ENCODE measurements at regions not wholly inside any gene's neighbourhood (a gene's known extent, or its start where the extent isn't known, plus 50 kb on each side); places are given as distances from the start of the nearest gene placed in this dataset.

GRCh38 chr19:5215431-5215830 lies 125.2 kb downstream of the PTPRS start:
- no peaks in the 10 kb centered on the region for H3K27me3 ChIP-seq (ENCODE audit: control insufficient read depth, insufficient read depth, low read length)
- DNase-seq = no peak
- intact Hi-C loops (cut with DNase I) = no loop called here
- H3K36me3 ChIP-seq (ENCODE audit: control insufficient read depth in 2 of 3, insufficient read depth in 3 of 3, low read length in 3 of 3) = peaks cover 26 to 64% (median 50%) of the 10 kb centered on the region in 3 donors
- H3K4me1 ChIP-seq (ENCODE audit: control insufficient read depth in 2 of 3, insufficient read depth in 2 of 3, low read depth in 1 of 3, low read length in 3 of 3) = no peaks in the 10 kb centered on the region
- FAIRE-seq = no peak
- TF ChIP-seq CTCF (IDR thresholded peaks at IDR 0.05; ENCODE audit: borderline replicate concordance, extremely low read depth, insufficient read depth) = no peak
- H3K4me3 ChIP-seq (ENCODE audit: low read length in 3 of 3) = no peak overlapping the region
- H3K27ac ChIP-seq (ENCODE audit: low read depth in 2 of 2, low read length in 2 of 2) = no peak overlapping the region
- H3K9me3 ChIP-seq (ENCODE audit: control insufficient read depth in 2 of 3, insufficient read depth in 1 of 3, low read length in 3 of 3) = no peaks in the 10 kb centered on the region
- H3K9ac ChIP-seq (ENCODE audit: low read length in 3 of 3) = no peak overlapping the region

GRCh38 chr19:5214902-5215301 lies 125.7 kb downstream of the PTPRS start:
- H3K9ac ChIP-seq (ENCODE audit: low read length in 3 of 3) = no peak overlapping the region
- TF ChIP-seq CTCF (IDR thresholded peaks at IDR 0.05; ENCODE audit: borderline replicate concordance, extremely low read depth, insufficient read depth) = no peak
- H3K36me3 ChIP-seq (ENCODE audit: control insufficient read depth in 2 of 3, insufficient read depth in 3 of 3, low read length in 3 of 3) = peaks cover 29 to 68% (median 52%) of the 10 kb centered on the region in 3 donors
- no peak for FAIRE-seq
- H3K4me1 ChIP-seq (ENCODE audit: control insufficient read depth in 2 of 3, insufficient read depth in 2 of 3, low read depth in 1 of 3, low read length in 3 of 3) = no peaks in the 10 kb centered on the region
- DNase-seq = no peak
- intact Hi-C loops (cut with DNase I) = no loop called here
- no peak overlapping the region for H3K4me3 ChIP-seq (ENCODE audit: low read length in 3 of 3)
- no peak overlapping the region for H3K27ac ChIP-seq (ENCODE audit: low read depth in 2 of 2, low read length in 2 of 2)
- H3K9me3 ChIP-seq (ENCODE audit: control insufficient read depth in 2 of 3, insufficient read depth in 1 of 3, low read length in 3 of 3) = no peaks in the 10 kb centered on the region
- H3K27me3 ChIP-seq (ENCODE audit: control insufficient read depth, insufficient read depth, low read length) = no peaks in the 10 kb centered on the region

GRCh38 chr19:5214371-5214770 lies 126.2 kb downstream of the PTPRS start:
- DNase-seq (no peak), FAIRE-seq (no peak)
- H3K36me3 ChIP-seq (ENCODE audit: control insufficient read depth in 2 of 3, insufficient read depth in 3 of 3, low read length in 3 of 3) = peaks cover 31 to 68% (median 57%) of the 10 kb centered on the region in 3 donors
- H3K9me3 ChIP-seq (ENCODE audit: control insufficient read depth in 2 of 3, insufficient read depth in 1 of 3, low read length in 3 of 3) = no peaks in the 10 kb centered on the region
- H3K27me3 ChIP-seq (ENCODE audit: control insufficient read depth, insufficient read depth, low read length) = no peaks in the 10 kb centered on the region
- no peak overlapping the region for H3K27ac ChIP-seq (ENCODE audit: low read depth in 2 of 2, low read length in 2 of 2)
- no peak for TF ChIP-seq CTCF (IDR thresholded peaks at IDR 0.05; ENCODE audit: borderline replicate concordance, extremely low read depth, insufficient read depth)
- intact Hi-C loops (cut with DNase I) = no loop called here
- no peak overlapping the region for H3K4me3 ChIP-seq (ENCODE audit: low read length in 3 of 3)
- no peak overlapping the region for H3K9ac ChIP-seq (ENCODE audit: low read length in 3 of 3)
- H3K4me1 ChIP-seq (ENCODE audit: control insufficient read depth in 2 of 3, insufficient read depth in 2 of 3, low read depth in 1 of 3, low read length in 3 of 3) = no peaks in the 10 kb centered on the region

- DNase-seq = no peak
- H3K27me3 ChIP-seq (ENCODE audit: control insufficient read depth, insufficient read depth, low read length) = no peaks in the 10 kb centered on the region
- H3K4me1 ChIP-seq (ENCODE audit: control insufficient read depth in 2 of 3, insufficient read depth in 2 of 3, low read depth in 1 of 3, low read length in 3 of 3) = no peaks in the 10 kb centered on the region
- no peak for FAIRE-seq
- intact Hi-C loops (cut with DNase I) = no loop called here
- no peak overlapping the region for H3K4me3 ChIP-seq (ENCODE audit: low read length in 3 of 3)
- H3K9ac ChIP-seq (ENCODE audit: low read length in 3 of 3) = no peak overlapping the region
- no peak overlapping the region for H3K27ac ChIP-seq (ENCODE audit: low read depth in 2 of 2, low read length in 2 of 2)
- no peaks in the 10 kb centered on the region for H3K9me3 ChIP-seq (ENCODE audit: control insufficient read depth in 2 of 3, insufficient read depth in 1 of 3, low read length in 3 of 3)
- no peak for TF ChIP-seq CTCF (IDR thresholded peaks at IDR 0.05; ENCODE audit: borderline replicate concordance, extremely low read depth, insufficient read depth)
- peaks cover 30 to 68% (median 59%) of the 10 kb centered on the region in 3 donors for H3K36me3 ChIP-seq (ENCODE audit: control insufficient read depth in 2 of 3, insufficient read depth in 3 of 3, low read length in 3 of 3)
These were observed 126.9 kb downstream of the PTPRS start for GRCh38 chr19:5213667-5214066.
